Ovary (tissue), 3 donors: ENCODE measurements at regions not wholly inside any gene's neighbourhood (a gene's known extent, or its start where the extent isn't known, plus 50 kb on each side); places are given as distances from the start of the nearest gene placed in this dataset.

Source experiments
- CTCF ChIP-seq, 3 donors: fragments of 450-650 bp in 2 of 3; fragments of 200-600 bp in 1 of 3; IDR thresholded peaks; one replicate each; pipeline versions ENCODE4 v1.5.1 to v1.8.0; 2016 to 2022; ENCODE audit warnings: antibody characterized with exemption in 3 of 3, mild to moderate bottlenecking in 1 of 3
- EP300 ChIP-seq: sonication (generic); formaldehyde crosslinking; IDR thresholded peaks from one replicate; pipeline ENCODE4 v1.6.1; 2017; ENCODE audit warnings: antibody characterized with exemption
- POLR2A ChIP-seq: fragments of 450-650 bp; IDR thresholded peaks from one replicate; pipeline ENCODE4 v1.6.1; 2017; ENCODE audit warnings: antibody characterized with exemption, mild to moderate bottlenecking, moderate library complexity
- donor health status: DM: no; HTN: no; CAD: no.

DNA sequence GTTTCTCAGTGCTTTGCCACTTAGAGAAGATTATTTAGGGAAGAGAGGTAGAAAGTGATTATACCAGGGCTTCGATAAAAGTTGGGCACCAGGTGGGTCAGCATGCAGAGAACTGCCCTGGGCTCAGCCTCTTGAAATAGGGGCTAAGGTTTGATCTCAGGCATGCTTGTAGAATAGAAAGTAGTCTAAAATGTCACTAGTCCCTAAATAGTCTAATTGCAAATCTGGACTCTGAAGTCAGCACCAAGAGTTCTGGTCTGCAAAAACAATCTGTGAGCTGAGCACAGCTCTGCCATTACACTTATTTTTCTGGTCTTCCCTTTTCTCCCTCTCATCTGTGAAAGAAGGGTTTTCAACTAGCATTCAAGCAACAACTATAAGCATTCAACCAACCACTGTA is 248.0 kb downstream of the SMARCA2 start:
- TF ChIP-seq EP300 = no peak
- no peak for TF ChIP-seq CTCF (IDR thresholded peaks at IDR 0.05)
- no peak for TF ChIP-seq POLR2A
